ENCODE measurements at regions not wholly inside any gene's neighbourhood (a gene's known extent, or its start where the extent isn't known, plus 50 kb on each side); places are given as distances from the start of the nearest gene placed in this dataset.
A peak's percentile ranks its signal among the peaks of the same experiment; 100 is the strongest.

DNA sequence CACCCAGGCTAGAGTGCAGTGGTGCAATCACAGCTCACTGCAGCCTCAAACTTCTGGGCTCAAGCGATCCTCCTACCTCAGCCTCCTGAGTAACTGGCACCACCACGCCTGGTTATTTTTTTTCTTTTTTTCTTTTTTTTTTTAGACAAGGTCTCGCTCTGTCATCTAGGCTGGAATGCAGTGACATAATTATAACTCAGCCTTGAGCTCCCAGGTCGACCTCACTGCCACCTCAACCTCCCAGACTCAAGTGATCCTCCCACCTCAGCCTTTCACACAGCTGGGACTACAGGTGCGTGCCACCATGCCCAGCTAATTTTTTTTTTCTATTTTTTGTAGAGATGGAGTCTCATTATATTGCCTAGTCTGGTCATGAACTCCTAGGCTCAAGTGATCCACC is 66.9 kb upstream of the ECE1 start:
- Mint-ChIP-seq H3K9me3 (no peaks in the 10 kb centered on the region), H3K36me3 (ENCODE audit: low read depth) (no peaks in the 10 kb centered on the region), H3K4me3 (no peak overlapping the region), H3K27me3 (no peaks in the 10 kb centered on the region), H3K27ac (no peak overlapping the region), H3K4me1 (ENCODE audit: low read depth) (peaks cover 15% of the 10 kb centered on the region)
- DNase-seq = no peak

DNA sequence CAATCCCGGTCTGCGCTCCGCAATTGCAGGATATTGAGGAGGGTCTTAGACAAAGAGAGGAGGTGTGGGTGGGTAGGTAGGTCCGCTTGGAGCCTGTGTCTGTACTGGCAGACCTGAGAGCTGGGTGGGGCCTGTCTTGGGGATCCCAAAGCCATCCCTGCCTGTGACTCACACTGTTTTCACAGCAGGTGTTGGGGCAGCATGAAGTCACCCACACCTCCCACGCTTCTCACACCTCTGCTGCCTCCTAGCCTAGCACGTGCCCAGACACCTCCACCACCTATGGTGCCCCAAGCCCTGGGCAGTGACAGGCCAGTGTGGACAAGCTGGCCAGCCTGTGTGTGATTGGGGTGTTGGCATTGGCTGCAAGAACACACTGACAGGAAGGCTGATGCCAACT is 65.7 kb upstream of the ECE1 start:
- Mint-ChIP-seq H3K9me3 (no peaks in the 10 kb centered on the region), H3K4me3 (no peak overlapping the region), H3K4me1 (ENCODE audit: low read depth) (peaks cover 15% of the 10 kb centered on the region), H3K36me3 (ENCODE audit: low read depth) (no peaks in the 10 kb centered on the region), H3K27me3 (no peaks in the 10 kb centered on the region), H3K27ac (peak overlapping the region; percentile 9)
- peak; percentile 54 for DNase-seq

DNA sequence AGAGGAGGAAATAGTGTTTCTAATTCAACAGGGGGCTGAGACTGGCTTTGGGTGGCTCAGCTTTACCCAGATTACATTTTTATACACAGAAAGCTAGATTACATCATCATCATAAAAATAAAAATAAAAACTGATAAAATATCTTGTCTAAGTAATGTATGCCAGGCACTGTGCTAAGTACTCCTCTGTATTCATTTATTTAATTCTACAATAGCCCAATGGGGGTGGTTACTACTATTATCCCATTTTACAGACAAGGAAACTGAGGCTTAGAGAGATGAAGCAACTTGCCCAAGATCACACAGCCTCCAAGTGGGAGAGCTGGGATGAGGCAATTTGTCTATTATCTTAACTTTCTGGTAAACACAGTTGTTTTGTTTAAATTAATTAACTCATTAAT is 62.3 kb upstream of the ECE1 start:
- peaks cover 15% of the 10 kb centered on the region for H3K4me1 Mint-ChIP-seq (ENCODE audit: low read depth)
- no peaks in the 10 kb centered on the region for H3K9me3 Mint-ChIP-seq
- H3K27me3 Mint-ChIP-seq = no peaks in the 10 kb centered on the region
- no peaks in the 10 kb centered on the region for H3K36me3 Mint-ChIP-seq (ENCODE audit: low read depth)
- H3K27ac Mint-ChIP-seq = no peak overlapping the region
- DNase-seq = no peak
- H3K4me3 Mint-ChIP-seq = no peak overlapping the region

DNA sequence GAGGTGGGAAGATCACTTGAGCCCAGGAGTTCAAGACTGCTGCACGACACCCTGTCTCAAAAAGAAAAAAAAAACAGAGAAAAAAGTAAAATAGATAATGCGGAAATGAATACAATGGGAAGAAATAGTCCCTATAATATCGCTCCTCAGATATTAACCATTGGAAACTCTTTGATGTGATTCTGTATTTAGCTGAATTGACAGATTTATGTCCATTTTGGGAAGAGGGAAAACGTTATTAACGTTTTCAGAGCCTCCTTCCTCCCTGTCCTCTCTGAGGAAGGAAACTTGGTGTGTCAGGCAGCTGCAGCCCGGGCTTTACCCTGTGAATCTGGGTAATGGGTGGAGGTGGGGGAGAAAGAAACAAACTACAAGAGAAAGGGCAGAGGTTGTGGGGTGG is 61.6 kb upstream of the ECE1 start:
- no peaks in the 10 kb centered on the region for H3K36me3 Mint-ChIP-seq (ENCODE audit: low read depth)
- peaks cover 14% of the 10 kb centered on the region for H3K4me1 Mint-ChIP-seq (ENCODE audit: low read depth)
- H3K27ac Mint-ChIP-seq = no peak overlapping the region
- no peaks in the 10 kb centered on the region for H3K9me3 Mint-ChIP-seq
- H3K4me3 Mint-ChIP-seq = no peak overlapping the region
- no peak for DNase-seq
- H3K27me3 Mint-ChIP-seq = no peaks in the 10 kb centered on the region

DNA sequence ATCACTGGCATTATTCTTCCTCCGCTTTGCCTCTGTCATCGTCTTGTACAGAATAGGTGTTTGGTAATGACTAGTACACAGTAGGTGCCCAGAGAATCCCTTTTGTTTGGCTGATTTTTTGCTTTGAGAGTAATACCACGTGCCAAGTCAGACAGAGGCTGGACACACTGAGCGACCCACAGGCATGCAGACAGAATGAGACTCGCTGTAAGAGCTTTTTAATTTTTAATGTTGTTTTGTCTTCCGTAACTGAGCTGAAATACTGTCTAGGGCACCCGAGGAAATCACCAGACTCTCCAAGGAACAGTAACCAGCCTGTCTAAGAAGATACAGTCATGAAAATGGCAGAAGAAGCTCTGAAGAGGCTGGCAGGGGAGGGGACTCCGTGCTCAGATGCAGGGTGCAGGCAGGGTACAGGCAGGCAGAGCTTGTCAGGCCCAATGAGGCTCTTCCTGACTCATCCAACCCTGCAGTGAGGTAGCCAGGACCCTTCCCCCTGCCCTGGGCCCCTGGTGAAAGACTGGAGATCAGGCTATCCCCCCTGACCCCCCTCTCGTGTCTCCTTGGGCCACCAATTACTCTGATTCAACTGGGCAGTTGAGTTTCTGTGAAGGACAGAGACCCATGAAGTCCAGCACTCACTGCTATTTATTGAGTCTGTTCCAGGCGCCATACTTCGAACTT is 60.1 kb upstream of the ECE1 start:
- no peak for DNase-seq
- Mint-ChIP-seq H3K9me3 (no peaks in the 10 kb centered on the region), H3K4me3 (no peak overlapping the region), H3K36me3 (ENCODE audit: low read depth) (no peaks in the 10 kb centered on the region), H3K27me3 (no peaks in the 10 kb centered on the region), H3K4me1 (ENCODE audit: low read depth) (peaks cover 3% of the 10 kb centered on the region), H3K27ac (no peak overlapping the region)

DNA sequence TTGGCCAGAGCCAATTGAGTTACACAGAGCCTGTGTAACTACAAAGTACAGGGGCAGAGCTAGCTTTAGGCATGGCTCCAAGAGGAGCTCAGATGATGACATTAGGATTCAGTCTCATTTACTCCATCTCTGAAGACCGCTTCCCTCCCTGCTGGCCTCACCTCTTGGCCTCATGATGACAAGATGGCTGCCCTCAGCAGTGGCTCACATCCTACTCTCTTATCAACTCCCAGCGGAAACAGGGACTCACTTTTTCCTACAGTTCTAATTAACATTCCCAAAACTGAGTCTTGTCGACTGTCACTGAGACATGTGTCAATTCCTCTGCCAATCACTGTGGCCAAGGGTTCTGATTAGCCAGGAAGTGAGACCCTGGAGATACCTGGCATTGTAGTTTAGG is 59.4 kb upstream of the ECE1 start:
- H3K9me3 Mint-ChIP-seq = no peaks in the 10 kb centered on the region
- no peak for DNase-seq
- no peaks in the 10 kb centered on the region for H3K27me3 Mint-ChIP-seq
- peaks cover 3% of the 10 kb centered on the region for H3K4me1 Mint-ChIP-seq (ENCODE audit: low read depth)
- peaks cover 2% of the 10 kb centered on the region for H3K36me3 Mint-ChIP-seq (ENCODE audit: low read depth)
- H3K27ac Mint-ChIP-seq = no peak overlapping the region
- no peak overlapping the region for H3K4me3 Mint-ChIP-seq

DNA sequence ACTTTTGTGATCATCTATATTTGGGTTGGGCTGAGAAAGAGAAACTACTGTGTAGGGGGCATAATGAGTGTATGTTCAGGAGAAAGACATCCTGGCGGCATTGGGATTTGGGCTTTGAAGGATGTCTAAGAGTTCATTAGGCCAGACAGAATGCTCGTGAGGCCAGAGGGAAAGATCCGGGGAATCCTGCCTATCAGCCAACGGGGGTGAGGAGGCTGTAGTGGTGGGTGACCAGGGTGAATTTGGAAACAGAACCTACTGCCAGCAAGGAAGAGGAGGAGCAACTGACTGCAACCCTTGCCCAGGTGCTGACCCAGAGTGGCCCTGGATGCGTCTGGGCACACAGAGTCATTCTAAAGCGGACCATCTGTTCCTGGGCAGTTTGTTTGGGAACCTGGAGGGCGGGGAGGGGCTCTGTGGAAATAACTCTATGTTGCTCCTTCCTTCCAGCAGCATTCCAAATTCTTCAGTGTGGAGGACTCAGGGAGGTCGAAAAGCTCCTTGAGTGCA is 56.9 kb upstream of the ECE1 start:
- Mint-ChIP-seq H3K27me3 (no peaks in the 10 kb centered on the region), H3K36me3 (ENCODE audit: low read depth) (peaks cover 28% of the 10 kb centered on the region), H3K4me1 (ENCODE audit: low read depth) (peaks cover 18% of the 10 kb centered on the region), H3K27ac (no peak overlapping the region), H3K4me3 (no peak overlapping the region), H3K9me3 (no peaks in the 10 kb centered on the region)
- DNase-seq = no peak

DNA sequence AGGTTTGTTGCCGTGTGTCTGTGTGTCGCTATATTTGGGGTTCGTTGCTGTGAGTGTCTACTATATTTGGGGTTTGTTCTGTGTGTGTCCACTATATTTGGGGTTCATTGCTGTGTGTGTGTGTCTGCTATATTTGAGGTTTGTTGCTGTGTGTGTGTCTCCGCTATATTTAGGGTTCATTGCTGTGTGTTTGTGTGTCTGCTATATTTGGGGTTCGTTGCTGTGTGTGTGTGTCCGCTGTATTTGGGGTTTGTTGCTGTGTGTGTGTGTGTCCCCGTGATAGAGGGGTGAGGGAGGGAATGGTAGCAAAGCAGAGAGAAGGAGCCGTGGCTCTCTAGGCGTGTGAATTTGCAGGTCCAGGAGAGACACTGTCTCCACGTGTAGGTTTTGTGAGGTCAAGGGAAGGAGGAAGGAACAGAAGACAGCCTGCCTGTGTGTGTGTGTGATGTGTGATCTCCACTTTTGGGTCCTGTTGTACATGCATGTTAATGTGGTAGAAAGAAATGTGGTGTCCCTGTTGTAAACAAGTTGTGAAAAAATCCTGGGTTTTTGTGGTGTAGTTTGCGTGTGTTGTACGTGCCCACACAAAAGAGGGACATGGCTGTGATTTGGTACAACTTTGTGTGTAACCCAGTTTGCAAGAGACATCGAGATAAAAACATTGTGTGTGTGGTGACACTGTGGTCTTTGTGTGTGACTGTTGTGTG is 56.3 kb upstream of the ECE1 start:
- Mint-ChIP-seq H3K27me3 (no peaks in the 10 kb centered on the region), H3K9me3 (no peaks in the 10 kb centered on the region), H3K27ac (no peak overlapping the region), H3K36me3 (ENCODE audit: low read depth) (peaks cover 34% of the 10 kb centered on the region), H3K4me3 (no peak overlapping the region), H3K4me1 (ENCODE audit: low read depth) (peaks cover 24% of the 10 kb centered on the region)
- no peak for DNase-seq

DNA sequence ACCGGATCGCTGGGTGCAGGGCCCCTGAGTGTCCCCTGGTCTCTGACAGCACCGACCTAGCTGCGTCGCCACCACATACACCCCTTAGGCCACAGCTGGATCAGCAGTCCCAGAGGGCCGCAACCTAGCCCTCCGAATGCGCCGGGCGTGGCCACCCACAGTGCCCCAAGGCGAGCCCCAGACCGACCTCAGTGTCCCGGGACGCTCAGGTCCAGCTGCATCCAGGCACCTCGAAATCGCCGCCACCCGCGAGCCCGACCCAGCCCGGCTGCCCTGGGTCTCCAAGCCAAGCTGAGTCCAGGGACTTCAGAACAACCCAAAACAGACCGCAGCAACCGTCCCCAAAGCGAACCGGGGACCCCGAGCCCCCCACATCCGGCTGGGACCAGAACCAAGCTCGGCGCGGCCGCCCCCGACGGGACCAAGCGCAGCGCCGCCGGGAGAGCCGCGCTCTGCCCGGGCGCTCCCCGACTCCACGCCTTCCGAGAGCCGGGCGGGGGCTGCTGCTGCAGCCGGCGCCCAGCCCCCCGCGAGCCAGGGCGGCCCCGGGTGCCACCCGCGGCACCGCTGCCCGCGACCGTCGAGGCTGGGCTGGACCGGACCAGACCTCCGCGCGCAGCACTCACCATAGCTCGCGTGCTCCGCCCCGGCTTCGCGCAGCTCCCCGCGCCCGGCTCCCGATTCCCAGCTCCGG is 54.6 kb upstream of the ECE1 start:
- H3K36me3 Mint-ChIP-seq (ENCODE audit: low read depth) = peaks cover 49% of the 10 kb centered on the region
- peaks cover 39% of the 10 kb centered on the region for H3K4me1 Mint-ChIP-seq (ENCODE audit: low read depth)
- H3K27me3 Mint-ChIP-seq = no peaks in the 10 kb centered on the region
- H3K4me3 Mint-ChIP-seq = peak overlapping the region; percentile 95
- DNase-seq = peak; percentile 56
- no peaks in the 10 kb centered on the region for H3K9me3 Mint-ChIP-seq
- H3K27ac Mint-ChIP-seq = peak overlapping the region; percentile 92

DNA sequence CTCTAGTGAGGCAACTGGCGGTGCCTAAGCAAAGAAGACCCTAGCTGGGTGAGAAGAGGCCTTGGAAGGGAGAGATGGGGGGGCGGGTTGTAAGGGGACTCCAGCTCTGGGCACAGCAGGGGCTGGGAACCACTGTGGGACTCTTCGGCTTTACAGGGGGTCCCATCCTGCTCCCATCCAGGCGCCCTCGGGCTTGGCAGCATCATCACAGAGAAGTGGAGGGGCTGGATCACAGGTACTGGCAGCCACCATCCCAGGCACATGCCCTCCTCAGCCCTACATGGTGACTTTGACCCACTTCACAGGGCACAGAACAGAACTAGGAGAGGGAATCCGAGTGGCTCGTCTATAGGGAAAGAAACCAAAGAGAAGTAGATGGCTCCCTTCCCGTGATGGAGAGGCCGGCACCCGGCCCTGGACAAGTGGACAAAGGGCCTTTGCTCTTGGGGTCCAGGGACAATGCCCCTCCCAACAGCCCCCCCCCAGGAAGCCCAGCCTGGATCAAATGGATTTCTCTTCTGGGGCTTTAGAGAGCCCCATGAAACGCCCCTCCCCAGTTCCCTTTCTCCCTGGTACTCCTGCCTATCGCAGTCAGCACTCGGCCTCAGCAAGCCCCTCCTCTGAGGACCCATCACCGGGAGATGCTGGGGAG is 54.0 kb upstream of the ECE1 start:
- no peaks in the 10 kb centered on the region for H3K9me3 Mint-ChIP-seq
- peak overlapping the region; percentile 95 for H3K4me3 Mint-ChIP-seq

DNA sequence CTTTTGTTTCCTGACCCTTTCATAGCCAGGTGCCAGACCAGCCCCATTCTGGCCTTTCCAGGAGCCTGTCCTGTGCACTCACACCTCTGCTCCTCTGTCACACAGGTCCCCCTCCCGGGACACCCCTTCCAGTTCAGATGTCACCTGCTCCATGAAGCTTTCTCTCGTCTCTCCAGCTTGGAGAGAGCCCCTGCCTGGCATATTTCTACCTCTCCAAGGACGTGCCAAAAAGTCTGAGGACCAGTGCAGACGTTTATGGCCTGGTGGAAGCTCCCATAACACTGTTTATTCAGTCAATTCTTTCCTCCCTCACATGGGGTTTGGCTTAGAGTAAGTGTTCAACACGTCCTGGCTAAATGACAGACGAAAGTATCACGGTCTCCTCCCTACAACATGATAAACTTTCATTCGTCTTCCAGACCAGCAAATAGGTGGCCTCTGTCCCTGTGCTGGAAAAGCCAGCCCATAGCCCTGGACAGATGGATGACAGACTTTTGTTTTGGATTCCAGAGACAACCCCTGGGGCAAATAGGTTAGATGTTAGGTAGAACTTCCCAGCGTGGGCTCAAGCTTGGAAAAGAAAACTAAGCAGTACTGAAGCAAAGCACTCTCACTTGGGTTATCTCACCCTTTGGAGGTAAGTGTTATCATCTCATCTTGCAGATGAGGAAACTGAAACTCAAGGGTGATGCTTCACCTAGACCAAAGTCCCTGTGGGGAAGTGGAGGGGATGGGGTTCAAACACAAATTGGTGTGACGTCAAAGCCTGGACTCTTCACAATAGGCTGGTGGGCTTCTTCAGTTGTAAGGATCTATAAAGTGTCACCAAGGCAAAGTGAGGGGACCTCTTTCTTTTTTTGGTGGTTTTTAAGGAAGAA is 52.9 kb upstream of the ECE1 start:
- Mint-ChIP-seq H3K4me1 (ENCODE audit: low read depth) (peaks cover 56% of the 10 kb centered on the region), H3K4me3 (peak overlapping the region; percentile 95), H3K27me3 (no peaks in the 10 kb centered on the region)

More for the DNA sequence above, 54.0 kb upstream of the ECE1 start:
- DNase-seq = no peak
- no peaks in the 10 kb centered on the region for H3K27me3 Mint-ChIP-seq
- peak overlapping the region; percentile 92 for H3K27ac Mint-ChIP-seq
- H3K4me1 Mint-ChIP-seq (ENCODE audit: low read depth) = peaks cover 46% of the 10 kb centered on the region
- H3K36me3 Mint-ChIP-seq (ENCODE audit: low read depth) = peaks cover 55% of the 10 kb centered on the region

DNA sequence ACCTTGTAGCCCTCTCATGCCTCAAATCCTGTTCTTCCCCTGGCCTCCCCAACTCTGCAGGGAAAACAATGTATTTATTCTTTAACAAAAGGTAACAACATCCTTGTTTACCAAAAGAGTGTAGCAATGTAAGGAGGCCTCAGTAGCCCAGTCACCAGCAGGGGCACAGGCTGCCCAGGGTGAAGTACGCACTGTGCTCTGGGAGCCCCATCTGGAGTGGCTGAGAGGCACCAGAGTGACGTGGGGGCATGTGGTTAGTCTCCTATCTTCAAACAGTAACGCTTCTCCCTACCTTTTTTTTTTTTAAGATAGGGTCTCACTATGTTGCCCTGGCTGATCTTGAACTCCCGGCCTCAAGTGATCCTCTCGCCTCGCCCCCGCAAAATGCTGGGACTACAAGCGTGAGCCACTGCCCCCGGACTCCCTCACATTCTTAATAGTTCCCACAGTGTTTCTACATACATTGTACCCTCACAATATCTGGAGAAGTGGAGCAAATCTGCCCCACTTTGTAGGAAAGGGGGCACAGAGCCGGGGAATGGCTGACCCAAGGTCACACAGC is 51.3 kb upstream of the ECE1 start:
- Mint-ChIP-seq H3K36me3 (ENCODE audit: low read depth) (peaks cover 81% of the 10 kb centered on the region), H3K27ac (peak overlapping the region; percentile 92), H3K4me3 (peak overlapping the region; percentile 95), H3K27me3 (no peaks in the 10 kb centered on the region), H3K9me3 (no peaks in the 10 kb centered on the region), H3K4me1 (ENCODE audit: low read depth) (peaks cover 72% of the 10 kb centered on the region)
- no peak for DNase-seq

More for the DNA sequence above, 52.9 kb upstream of the ECE1 start:
- Mint-ChIP-seq H3K9me3 (no peaks in the 10 kb centered on the region), H3K36me3 (ENCODE audit: low read depth) (peaks cover 66% of the 10 kb centered on the region), H3K27ac (peak overlapping the region; percentile 92)
- DNase-seq = no peak

DNA sequence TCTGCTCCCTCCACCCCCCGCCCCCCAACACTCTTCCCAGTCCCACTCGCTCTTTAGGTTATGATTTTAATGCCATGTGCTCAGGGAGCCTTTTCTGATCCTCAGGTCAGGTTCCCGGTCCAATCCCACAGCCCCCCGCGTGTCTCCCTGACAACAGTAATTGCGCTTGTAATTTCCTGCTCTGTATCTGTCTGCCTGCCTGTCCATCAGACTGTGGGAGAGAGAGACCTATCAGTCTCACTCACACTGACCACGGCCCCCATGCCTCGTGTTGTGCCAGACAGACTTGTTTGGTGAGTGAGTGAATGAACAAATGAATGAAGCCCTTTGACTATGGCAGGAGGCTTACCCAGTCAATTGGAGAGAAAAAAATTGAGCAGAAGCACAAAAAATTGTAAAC is 50.8 kb upstream of the ECE1 start:
- H3K27ac Mint-ChIP-seq = peak overlapping the region; percentile 92
- H3K9me3 Mint-ChIP-seq = no peaks in the 10 kb centered on the region
- H3K4me3 Mint-ChIP-seq = peak overlapping the region; percentile 9
- no peak for DNase-seq
- peaks cover 82% of the 10 kb centered on the region for H3K36me3 Mint-ChIP-seq (ENCODE audit: low read depth)
- H3K27me3 Mint-ChIP-seq = no peaks in the 10 kb centered on the region
- H3K4me1 Mint-ChIP-seq (ENCODE audit: low read depth) = peaks cover 77% of the 10 kb centered on the region
